SK-N-SH (cell line): ENCODE measurements at regions not wholly inside any gene's neighbourhood (a gene's known extent, or its start where the extent isn't known, plus 50 kb on each side); places are given as distances from the start of the nearest gene placed in this dataset.

ENCODE experiments used
- CTCF ChIA-PET: fragments of 300-600, 350-600 bp; formaldehyde crosslinking; extraction: SDS; loops from one replicate; lab custom pipeline; 2021; lab: Yijun Ruan, JAX
- POLR2A ChIA-PET: fragments of 350-600 bp; sonication (Branson Sonifier 250); formaldehyde crosslinking; extraction: SDS; loops from one replicate; lab custom pipeline; 2020; ENCODE audit warnings: antibody characterized with exemption, inconsistent platforms; lab: Yijun Ruan, JAX
- DNase-seq: peaks from one replicate; pipeline ENCODE4 v3.0.0; 2012
- H2AFZ ChIP-seq: fragments of 200-600 bp; sonication (generic); 2 replicates; pipeline ENCODE4 v1.8.1; 2016; ENCODE audit warnings: antibody characterized with exemption, mild to moderate bottlenecking, low read depth
- H3F3A ChIP-seq: fragments of 200-600 bp; sonication (generic); replicated peaks from 2 replicates; pipeline ENCODE3; 2016; ENCODE audit warnings: antibody characterized with exemption, mild to moderate bottlenecking; ENCODE audit not compliant: insufficient read depth
- H3K27ac ChIP-seq, 2 experiments: fragments of 200-500 bp in 1 of 2; fragments of 200-600 bp in 1 of 2; sonication (Bioruptor generic) in 1 of 2; sonication (generic), shearing (Covaris generic) in 1 of 2; 2 replicates each; pipeline versions ENCODE4 v1.5.1 to v1.6.1; 2014 to 2016; ENCODE audit warnings: low read depth in 2 of 2, inconsistent platforms in 1 of 2, low read length in 1 of 2, mild to moderate bottlenecking in 1 of 2, mixed read lengths in 1 of 2
- H3K27me3 ChIP-seq: fragments of 200-600 bp; sonication (generic), shearing (Covaris generic); 2 replicates; pipeline ENCODE4 v1.6.1; 2016; ENCODE audit warnings: mixed run types; ENCODE audit not compliant: insufficient read depth
- H3K36me3 ChIP-seq, 2 experiments: fragments of 200-500 bp in 1 of 2; fragments of 200-600 bp in 1 of 2; sonication (Bioruptor generic) in 1 of 2; sonication (generic) in 1 of 2; replicated peaks in 1 of 2; 2 replicates each; pipeline versions ENCODE3 to v1.5.1; 2014 to 2016; ENCODE audit warnings: low read length in 1 of 2, mild to moderate bottlenecking in 1 of 2; ENCODE audit not compliant: insufficient read depth in 2 of 2, control insufficient read depth in 1 of 2
- H3K4me1 ChIP-seq, 2 experiments: fragments of 200-500 bp in 1 of 2; fragments of 200-600 bp in 1 of 2; sonication (Bioruptor generic) in 1 of 2; sonication (generic), shearing (Covaris generic) in 1 of 2; 2 replicates each; pipeline versions ENCODE4 v1.5.1 to v1.6.1; 2014 to 2016; ENCODE audit warnings: low read depth in 1 of 2, low read length in 1 of 2, mixed run types in 1 of 2; ENCODE audit not compliant: insufficient read depth in 2 of 2, control insufficient read depth in 1 of 2
- H3K4me2 ChIP-seq: fragments of 200-600 bp; sonication (generic), shearing (Covaris generic); 2 replicates; pipeline ENCODE4 v1.6.1; 2017; ENCODE audit warnings: mixed run types
- H3K4me3 ChIP-seq, 2 experiments: fragments of 200-500 bp in 1 of 2; fragments of 200-600 bp in 1 of 2; sonication (Bioruptor generic) in 1 of 2; sonication (generic), shearing (Covaris generic) in 1 of 2; 2 replicates each; pipeline versions ENCODE4 v1.5.1 to v1.8.1; 2014 to 2016; ENCODE audit warnings: low read depth in 2 of 2, inconsistent platforms in 1 of 2, low read length in 1 of 2, mild to moderate bottlenecking in 1 of 2, mixed read lengths in 1 of 2, moderate library complexity in 1 of 2
- H3K79me2 ChIP-seq: fragments of 200-600 bp; sonication (generic); 2 replicates; pipeline ENCODE4 v1.8.1; 2017; ENCODE audit warnings: mild to moderate bottlenecking; ENCODE audit not compliant: insufficient read depth
- H3K9ac ChIP-seq: fragments of 200-600 bp; sonication (generic); 2 replicates; pipeline ENCODE4 v1.6.1; 2017; ENCODE audit warnings: mixed run types
- H3K9me2 ChIP-seq: fragments of 200-600 bp; sonication (generic); 2 replicates; pipeline ENCODE4 v1.6.1; 2017; ENCODE audit warnings: mixed run types
- H3K9me3 ChIP-seq: fragments of 200-600 bp; sonication (generic); 2 replicates; pipeline ENCODE4 v1.6.1; 2017; ENCODE audit warnings: mixed run types, mild to moderate bottlenecking, moderate library complexity
- H4K20me1 ChIP-seq: fragments of 200-600 bp; sonication (generic); 2 replicates; pipeline ENCODE4 v1.6.1; 2017; ENCODE audit warnings: mild to moderate bottlenecking, mixed run types; ENCODE audit not compliant: insufficient read depth
- CHD2 ChIP-seq: fragments of 150-350 bp; IDR thresholded peaks from 2 replicates; pipeline ENCODE4 v1.6.1; 2018; ENCODE audit warnings: low read length; ENCODE audit not compliant: partially characterized antibody
- ELF1 ChIP-seq: IDR thresholded peaks from 2 replicates; pipeline ENCODE4 v1.4.0; 2012
- JUND ChIP-seq: IDR thresholded peaks from 2 replicates; pipeline ENCODE4 v1.4.0; 2012
- NRF1 ChIP-seq: IDR thresholded peaks from 2 replicates; pipeline ENCODE4 v1.6.1; 2012; ENCODE audit warnings: low read depth, mild to moderate bottlenecking, low read length
- WGBS: methylation state at CpG from one replicate; pipeline ENCODE4 v1.1.6; 2017; ENCODE audit warnings: low lambda C conversion rate; 5-methylcytosine and 5-hydroxymethylcytosine counted together
- TF ChIP-seq, protein P1 (sequence below): IDR thresholded peaks from 2 replicates; pipeline ENCODE4; 2012
- TF ChIP-seq, protein P2 (sequence below): IDR thresholded peaks from 2 replicates; pipeline ENCODE4 v1.4.0; 2012; ENCODE audit warnings: low read depth
- TF ChIP-seq, protein P3 (sequence below): fragments of 200-600 bp; sonication (generic); IDR thresholded peaks from 2 replicates; pipeline ENCODE4 v1.6.1; 2017; ENCODE audit warnings: antibody characterized with exemption, mild to moderate bottlenecking, moderate library complexity
- TF ChIP-seq, protein P4 (sequence below): IDR thresholded peaks from 2 replicates; pipeline ENCODE4 v1.4.0; 2012; ENCODE audit warnings: low read depth, borderline replicate concordance
- TF ChIP-seq, protein P5 (sequence below): fragments of 150-350 bp; IDR thresholded peaks from 2 replicates; pipeline ENCODE4 v1.6.1; 2017; ENCODE audit warnings: antibody characterized with exemption, low read length, low read depth, borderline replicate concordance
- TF ChIP-seq, protein P6 (sequence below): fragments of 150-350 bp; IDR thresholded peaks from 2 replicates; pipeline ENCODE4 v1.6.1; 2016; ENCODE audit warnings: mild to moderate bottlenecking, low read depth, low read length

DNA sequence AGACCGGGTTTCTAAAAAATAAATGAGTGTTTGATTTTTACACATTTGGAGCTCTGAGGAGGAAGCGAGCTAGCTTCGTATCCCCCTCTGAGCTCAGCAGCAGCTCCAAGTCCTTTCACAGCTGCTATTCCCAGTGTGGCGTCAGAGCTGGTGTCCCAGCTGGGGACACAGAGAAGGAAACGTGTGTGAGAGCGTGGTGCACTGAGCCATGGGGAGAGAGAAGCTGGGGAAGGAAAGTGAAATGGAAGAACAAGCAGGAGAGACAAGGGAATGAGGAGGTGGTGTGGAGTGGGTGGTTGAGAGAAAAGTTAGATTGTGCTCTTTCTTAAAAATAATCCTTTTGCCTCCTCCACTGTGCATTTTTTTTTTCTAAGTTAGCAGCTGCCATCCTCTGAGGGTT, 79.5 kb upstream of the SLC4A4 start (continued):
- TF ChIP-seq, protein P1, sequence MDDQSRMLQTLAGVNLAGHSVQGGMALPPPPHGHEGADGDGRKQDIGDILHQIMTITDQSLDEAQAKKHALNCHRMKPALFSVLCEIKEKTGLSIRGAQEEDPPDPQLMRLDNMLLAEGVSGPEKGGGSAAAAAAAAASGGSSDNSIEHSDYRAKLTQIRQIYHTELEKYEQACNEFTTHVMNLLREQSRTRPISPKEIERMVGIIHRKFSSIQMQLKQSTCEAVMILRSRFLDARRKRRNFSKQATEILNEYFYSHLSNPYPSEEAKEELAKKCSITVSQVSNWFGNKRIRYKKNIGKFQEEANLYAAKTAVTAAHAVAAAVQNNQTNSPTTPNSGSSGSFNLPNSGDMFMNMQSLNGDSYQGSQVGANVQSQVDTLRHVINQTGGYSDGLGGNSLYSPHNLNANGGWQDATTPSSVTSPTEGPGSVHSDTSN = no peak
- TF ChIP-seq, protein P2, sequence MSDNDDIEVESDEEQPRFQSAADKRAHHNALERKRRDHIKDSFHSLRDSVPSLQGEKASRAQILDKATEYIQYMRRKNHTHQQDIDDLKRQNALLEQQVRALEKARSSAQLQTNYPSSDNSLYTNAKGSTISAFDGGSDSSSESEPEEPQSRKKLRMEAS = no peak
- TF ChIP-seq, protein P3, sequence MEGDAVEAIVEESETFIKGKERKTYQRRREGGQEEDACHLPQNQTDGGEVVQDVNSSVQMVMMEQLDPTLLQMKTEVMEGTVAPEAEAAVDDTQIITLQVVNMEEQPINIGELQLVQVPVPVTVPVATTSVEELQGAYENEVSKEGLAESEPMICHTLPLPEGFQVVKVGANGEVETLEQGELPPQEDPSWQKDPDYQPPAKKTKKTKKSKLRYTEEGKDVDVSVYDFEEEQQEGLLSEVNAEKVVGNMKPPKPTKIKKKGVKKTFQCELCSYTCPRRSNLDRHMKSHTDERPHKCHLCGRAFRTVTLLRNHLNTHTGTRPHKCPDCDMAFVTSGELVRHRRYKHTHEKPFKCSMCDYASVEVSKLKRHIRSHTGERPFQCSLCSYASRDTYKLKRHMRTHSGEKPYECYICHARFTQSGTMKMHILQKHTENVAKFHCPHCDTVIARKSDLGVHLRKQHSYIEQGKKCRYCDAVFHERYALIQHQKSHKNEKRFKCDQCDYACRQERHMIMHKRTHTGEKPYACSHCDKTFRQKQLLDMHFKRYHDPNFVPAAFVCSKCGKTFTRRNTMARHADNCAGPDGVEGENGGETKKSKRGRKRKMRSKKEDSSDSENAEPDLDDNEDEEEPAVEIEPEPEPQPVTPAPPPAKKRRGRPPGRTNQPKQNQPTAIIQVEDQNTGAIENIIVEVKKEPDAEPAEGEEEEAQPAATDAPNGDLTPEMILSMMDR = no peak
- TF ChIP-seq CHD2 (no peak), NRF1 (no peak)
- TF ChIP-seq, protein P4, sequence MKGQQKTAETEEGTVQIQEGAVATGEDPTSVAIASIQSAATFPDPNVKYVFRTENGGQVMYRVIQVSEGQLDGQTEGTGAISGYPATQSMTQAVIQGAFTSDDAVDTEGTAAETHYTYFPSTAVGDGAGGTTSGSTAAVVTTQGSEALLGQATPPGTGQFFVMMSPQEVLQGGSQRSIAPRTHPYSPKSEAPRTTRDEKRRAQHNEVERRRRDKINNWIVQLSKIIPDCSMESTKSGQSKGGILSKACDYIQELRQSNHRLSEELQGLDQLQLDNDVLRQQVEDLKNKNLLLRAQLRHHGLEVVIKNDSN = no peak

DNA sequence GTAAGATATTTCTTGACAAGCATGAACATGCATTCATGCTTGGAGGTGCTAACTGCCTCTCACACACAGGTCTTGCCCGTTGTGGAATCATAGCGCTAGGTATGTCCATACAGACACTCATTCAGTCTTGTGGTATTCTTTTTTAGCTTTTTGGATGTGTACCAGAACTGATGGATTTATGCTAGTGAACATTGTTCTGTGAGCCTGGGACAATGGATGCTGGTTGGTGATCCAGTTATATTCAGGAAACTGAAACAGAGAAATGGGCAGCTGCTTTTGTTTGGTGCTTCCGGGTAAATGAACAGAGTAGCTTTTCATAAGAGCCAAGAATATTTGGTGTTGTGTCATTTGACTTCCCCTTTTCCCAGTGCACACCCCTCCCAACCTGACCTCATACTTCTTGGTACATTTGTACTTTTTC, 78.9 kb upstream of the SLC4A4 start:
- no peaks in the 10 kb centered on the region for H3K9me2 ChIP-seq
- no peak overlapping the region for H3K4me2 ChIP-seq
- no peaks in the 10 kb centered on the region for H3K79me2 ChIP-seq
- H3K9me3 ChIP-seq = no peaks in the 10 kb centered on the region
- ChIA-PET POLR2A (no interaction called here), CTCF (interaction anchor here (1.2 kb wide), 1 partner anchor 9 kb away, joined by 3 read pairs; no protein-coding TSS in a partner anchor)
- H3F3A ChIP-seq = no peaks in the 10 kb centered on the region
- TF ChIP-seq, protein P5, sequence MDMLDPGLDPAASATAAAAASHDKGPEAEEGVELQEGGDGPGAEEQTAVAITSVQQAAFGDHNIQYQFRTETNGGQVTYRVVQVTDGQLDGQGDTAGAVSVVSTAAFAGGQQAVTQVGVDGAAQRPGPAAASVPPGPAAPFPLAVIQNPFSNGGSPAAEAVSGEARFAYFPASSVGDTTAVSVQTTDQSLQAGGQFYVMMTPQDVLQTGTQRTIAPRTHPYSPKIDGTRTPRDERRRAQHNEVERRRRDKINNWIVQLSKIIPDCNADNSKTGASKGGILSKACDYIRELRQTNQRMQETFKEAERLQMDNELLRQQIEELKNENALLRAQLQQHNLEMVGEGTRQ = no peak
- TF ChIP-seq JUND (no peak), ELF1 (no peak), CHD2 (no peak)
- TF ChIP-seq, protein P3 = no peak
- TF ChIP-seq, protein P6, sequence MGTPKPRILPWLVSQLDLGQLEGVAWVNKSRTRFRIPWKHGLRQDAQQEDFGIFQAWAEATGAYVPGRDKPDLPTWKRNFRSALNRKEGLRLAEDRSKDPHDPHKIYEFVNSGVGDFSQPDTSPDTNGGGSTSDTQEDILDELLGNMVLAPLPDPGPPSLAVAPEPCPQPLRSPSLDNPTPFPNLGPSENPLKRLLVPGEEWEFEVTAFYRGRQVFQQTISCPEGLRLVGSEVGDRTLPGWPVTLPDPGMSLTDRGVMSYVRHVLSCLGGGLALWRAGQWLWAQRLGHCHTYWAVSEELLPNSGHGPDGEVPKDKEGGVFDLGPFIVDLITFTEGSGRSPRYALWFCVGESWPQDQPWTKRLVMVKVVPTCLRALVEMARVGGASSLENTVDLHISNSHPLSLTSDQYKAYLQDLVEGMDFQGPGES = no peak
- no peak overlapping the region for H2AFZ ChIP-seq
- no peak overlapping the region for H3K4me3 ChIP-seq
- no peak overlapping the region for H3K9ac ChIP-seq
- DNase-seq = no peak
- no peaks in the 10 kb centered on the region for H4K20me1 ChIP-seq
- H3K36me3 ChIP-seq = no peaks in the 10 kb centered on the region
- H3K27me3 ChIP-seq = peaks cover 20% of the 10 kb centered on the region; the same call in 1 of the 2 replicates
- WGBS = 42% methylated on average over 3 of the region's 3 CpGs
- no peak overlapping the region for H3K27ac ChIP-seq
- no peaks in the 10 kb centered on the region for H3K4me1 ChIP-seq
